Dermis microvascular lymphatic vessel endothelial cell (primary cell): ENCODE measurements at regions not wholly inside any gene's neighbourhood (a gene's known extent, or its start where the extent isn't known, plus 50 kb on each side); places are given as distances from the start of the nearest gene placed in this dataset.
A peak's percentile ranks its signal among the peaks of the same experiment; 100 is the strongest.

ENCODE experiments used
- DNase-seq, 2 donors: peaks; one replicate each; pipeline versions ENCODE4 v3.0.0 to v3.0.0-alpha.2; 2010; ENCODE audit warnings: low read depth in 2 of 2

DNA sequence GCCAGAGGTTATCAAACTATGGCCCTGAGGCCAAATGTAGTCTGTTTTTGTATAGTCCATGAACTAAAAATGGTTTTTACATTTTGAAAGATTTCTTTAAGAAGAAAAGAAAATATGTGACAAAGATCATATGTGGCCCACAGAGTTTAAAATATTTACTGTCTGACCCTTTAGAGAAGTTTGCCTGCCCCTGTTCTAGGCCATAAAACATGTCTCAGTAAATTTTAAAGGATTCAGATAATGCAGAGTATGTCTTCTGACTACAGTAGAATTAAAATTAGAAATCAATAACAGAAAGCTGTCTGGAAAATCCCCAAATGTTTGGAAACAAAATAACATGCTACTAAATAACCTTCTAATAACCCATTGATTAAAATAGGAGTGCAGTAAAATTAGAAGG, 86.3 kb downstream of the KCNRG start:
- no peak for DNase-seq

DNA sequence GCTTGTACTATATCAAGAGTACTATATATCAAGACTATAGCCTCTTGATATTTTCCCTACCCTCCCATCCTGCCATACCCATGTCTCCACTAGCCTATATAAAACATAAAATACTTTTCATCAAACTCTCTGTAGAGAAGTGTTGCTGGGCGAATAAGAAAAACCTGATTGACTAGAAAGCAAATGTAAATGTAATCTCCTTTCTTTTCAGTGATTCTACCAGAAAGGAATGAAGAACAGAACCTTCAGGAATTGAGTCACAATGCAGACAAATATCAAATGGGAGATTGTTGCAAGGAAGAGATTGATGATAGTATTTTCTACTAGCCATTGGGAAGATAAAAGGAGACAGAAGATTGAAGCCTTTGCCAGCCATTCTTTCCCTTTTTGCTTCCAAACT, 89.2 kb downstream of the KCNRG start:
- no peak for DNase-seq

DNA sequence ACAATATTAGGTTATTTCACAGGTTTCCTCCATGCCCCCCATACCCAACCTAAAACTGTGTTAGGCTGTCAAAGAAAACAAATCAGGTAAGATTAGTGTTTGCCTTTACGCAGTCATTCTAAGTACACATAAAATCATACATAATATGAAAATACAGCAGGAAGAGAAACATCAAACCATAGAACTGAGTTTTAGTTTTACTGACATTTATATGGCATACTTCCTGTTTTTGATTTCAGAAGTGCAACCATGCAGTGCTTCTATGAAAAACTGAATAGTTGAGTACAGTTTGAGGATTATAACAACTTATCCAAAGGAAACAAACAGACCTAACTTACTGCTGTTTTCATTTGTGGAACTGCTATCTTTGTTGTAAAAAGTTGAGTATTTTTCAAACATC, 91.3 kb downstream of the KCNRG start:
- DNase-seq = peak in 1 of 2 donors; percentile 32

DNA sequence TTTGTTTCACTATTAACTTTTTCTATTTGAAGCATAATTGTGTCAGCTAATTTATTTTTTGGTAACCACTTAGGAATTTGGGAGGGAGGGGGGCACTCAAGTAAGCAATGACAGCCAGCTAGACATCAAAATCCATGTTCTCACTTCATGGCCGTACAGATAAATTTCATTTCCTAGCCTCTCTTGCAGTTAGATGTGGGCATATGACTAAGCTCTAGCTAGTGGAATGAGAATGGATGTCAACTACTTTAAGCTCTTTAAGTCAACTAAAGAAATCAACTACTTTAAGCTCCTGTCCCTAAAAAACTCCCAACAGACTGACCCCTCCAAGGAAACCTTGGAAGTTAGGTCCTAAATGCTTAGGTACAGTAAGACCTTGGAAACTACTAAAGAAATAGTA, 92.0 kb downstream of the KCNRG start:
- DNase-seq = no peak

DNA sequence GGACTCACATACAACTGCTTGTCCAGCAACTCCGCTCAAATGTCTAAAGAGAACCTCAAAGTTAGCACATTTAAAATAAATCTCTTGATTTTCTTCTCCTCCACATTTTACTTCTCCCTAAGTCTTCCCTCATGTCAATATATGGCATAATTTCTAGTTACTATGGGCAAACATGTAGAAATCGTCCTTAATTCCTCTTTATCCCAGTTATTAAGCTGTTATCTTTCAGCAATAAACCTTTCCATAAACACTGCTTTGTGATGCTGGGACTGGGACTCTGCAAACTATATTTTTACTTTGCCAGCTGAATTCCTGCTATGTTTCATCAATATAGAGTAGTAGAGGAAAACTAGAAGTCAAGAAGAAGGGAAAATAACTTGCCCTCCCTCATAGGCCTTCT, 99.7 kb downstream of the KCNRG start:
- no peak for DNase-seq

DNA sequence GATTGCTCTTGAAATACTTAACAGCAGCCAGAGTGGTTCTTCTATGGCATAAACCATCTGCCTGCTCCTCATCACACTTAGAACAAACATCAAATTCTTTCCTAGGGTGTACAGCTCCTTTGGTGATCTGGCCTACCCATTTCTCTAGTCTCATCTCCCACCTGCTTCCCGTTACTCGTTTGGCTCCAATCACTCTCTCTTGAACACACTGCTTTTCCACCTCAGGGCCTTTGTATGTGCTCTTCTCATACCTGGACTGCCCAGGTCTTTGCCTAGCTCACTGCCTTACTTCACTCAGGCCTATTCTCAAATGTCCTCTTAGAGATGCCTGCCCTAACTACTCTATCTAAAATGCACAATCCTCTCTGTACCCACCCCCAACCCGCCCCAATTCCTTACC, 100.5 kb downstream of the KCNRG start:
- DNase-seq = no peak

DNA sequence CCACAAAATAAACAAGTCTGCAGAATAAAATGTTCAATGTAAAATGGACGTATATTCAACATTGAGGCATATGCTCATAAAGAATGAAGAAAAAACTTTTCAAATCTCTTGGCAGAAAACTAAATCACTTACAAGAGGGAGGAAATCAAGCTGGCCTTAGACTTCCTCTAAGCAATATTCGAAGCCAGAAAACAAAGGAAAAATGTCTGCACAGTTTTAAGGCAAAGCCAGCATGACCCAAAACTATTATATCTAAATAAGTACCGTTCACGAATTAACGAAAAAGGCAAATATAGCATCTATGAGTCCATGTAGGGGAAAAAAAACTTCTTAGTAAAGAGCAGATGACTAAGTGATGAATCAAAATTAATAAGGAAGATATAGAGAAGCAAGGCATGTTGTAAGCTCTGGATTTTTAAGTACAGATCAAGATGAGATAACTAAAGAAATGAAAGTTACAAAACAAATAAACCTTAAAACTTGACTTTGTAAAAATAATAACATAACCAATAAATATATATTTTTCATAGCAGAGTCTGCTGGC, 101.3 kb downstream of the KCNRG start:
- DNase-seq = peak in 1 of 2 donors; percentile 64

DNA sequence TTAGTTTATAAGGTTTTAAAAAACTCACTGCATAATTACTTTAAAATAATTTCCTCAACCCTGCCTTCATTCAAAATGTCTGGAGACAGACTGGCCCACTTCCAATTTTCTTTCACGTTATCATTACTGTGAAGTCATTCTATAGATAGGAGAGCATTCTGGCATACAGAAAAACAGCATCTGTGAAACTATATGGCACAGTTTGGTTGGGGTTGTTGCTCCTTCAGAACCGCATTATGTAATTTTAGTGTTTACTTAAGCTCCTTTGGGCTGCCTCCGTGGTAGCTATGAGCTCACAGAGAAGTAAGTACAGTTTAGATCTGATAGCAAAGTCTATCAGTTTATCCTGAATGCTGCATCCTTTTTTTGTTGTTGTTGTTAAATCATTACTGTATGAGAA, 104.3 kb downstream of the KCNRG start:
- no peak for DNase-seq

DNA sequence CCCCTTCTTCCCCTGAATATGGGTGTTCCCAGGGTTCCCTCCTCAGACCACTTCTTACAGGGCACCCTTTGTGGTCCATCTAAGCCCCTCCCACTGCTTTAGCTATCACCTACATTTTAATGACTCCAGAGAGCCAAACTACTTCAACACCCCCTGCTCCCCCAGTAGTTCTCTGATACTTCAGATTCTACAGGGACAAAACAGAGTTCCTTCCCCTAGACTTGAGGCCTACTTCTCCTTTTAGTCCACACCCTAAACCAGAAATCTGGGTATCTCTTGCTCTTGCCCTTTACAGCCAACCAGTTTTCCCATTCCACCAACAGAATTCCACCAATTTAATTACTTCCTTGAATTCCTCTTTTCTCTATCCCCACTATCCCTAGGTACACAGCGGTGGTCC, 107.2 kb downstream of the KCNRG start:
- DNase-seq = no peak

DNA sequence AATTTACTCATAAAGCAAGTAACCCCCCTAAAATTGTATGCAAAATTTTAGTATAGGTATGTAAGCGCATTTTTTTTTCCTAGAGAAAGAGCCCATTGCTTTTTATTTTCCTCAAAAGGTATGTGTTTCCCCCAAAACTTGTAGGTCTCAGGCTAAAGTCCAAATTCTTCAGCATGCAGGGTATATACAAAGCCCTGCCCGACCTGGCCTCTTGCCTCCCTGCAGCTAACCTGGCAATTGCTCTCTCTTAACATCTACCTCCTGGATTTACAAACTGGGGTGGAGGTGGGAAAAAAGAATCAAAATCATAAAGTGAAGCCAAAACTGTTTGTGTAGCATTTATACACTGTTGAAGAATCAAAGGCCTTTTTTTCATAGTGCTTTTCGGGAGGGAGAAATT, 107.8 kb downstream of the KCNRG start:
- DNase-seq = no peak

DNA sequence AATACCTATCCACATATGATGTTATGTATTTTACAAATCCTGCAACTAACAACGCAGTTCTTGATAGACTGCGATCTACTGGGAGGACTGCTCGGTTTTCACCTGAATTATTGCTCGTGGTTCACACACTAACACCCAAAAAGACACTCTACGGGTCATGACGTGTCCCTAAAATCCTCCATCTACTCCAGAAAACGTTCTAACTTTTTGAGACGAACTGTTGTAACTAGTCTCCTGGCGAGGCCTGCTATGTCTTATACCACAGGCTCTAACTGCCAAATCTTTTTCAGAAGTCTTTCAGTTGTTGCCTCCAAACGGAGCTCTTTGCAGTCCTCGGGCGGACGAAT, 108.2 kb downstream of the KCNRG start:
- no peak for DNase-seq

DNA sequence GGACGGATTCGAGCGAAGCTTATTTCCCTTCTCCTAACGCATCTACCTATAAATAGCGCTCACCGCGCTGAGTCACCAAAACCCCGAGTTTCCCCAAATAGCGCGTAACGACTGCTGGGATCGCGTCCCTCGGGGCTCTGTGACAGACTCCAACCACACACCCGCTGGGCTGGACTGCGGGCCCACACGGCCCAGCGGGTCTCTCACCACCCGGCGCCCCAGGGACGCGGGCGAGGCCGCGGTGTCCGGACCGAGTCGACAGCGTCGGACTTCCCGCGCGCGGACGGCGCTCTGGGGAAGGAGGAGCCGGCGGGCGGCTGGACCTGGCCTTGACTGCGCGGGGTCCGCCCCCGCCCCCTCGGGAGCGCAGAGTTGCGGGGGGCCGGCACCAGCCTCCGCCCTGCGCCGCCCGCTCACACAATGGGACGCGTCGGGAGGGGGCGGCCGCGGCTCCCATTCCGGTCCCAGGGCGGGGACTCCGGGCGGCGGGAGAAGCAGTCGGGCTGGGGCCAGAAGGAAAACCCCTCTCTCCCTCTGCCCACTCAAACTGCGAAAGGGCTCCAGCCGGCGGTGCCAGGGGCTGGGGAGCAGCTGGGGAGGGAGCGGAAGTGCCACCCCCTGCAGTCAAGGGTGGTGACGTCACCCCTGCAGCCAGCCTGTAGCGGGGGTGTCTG, 108.8 kb downstream of the KCNRG start:
- DNase-seq = peak; percentile 91 to 98

DNA sequence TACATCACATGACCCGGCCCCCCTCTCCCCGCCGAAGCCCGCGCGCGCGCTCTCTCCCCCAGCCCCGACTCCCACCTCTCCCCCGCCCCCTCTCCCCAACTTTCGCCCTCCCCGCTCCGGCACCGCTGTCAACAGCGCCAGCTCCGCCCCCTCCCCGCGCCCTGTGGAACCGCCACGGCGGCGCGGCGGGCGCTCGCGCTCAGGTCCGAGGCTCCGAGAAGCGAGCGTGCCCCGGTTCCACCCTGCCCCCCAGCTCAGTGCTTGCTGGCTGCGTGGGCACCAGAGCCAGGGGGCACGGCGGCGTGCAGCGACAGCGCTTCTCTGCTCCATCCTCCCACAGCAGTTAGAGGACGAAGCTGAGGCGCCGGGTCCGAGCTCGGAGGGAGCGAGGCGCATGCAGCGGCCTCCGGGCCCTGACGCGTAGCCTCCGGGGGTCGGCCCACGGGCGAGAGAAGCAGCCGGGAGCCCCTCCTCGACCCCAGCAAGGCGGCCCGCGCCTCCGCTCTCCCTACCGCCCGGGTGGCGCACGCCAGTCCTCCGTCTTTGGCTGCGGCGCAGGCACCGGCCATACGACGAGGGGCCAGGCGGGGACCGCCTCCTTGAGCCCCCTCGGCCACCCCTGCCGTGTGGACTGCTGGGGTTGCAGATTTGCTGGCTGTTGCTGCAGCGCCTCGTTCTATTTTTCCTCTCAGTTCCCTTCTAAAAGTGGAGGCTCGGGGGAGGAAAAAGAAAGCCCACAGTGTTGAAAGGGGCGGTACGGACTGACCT, 109.5 kb downstream of the KCNRG start:
- peak in 1 of 2 donors; percentile 24 for DNase-seq

DNA sequence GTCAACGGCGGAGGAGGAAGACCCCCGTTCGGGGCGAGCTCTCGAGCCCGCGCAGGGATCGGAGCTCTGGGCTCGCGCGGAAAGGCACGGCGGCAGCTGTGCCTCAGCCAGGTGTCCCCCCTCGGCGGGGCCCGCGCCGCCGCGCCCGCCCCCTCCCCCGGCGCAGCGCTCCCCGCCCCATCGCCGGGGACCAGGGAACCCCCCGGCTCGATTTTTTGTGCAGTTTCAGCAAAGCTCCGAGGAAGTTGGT, 110.0 kb downstream of the KCNRG start:
- DNase-seq = no peak

DNA sequence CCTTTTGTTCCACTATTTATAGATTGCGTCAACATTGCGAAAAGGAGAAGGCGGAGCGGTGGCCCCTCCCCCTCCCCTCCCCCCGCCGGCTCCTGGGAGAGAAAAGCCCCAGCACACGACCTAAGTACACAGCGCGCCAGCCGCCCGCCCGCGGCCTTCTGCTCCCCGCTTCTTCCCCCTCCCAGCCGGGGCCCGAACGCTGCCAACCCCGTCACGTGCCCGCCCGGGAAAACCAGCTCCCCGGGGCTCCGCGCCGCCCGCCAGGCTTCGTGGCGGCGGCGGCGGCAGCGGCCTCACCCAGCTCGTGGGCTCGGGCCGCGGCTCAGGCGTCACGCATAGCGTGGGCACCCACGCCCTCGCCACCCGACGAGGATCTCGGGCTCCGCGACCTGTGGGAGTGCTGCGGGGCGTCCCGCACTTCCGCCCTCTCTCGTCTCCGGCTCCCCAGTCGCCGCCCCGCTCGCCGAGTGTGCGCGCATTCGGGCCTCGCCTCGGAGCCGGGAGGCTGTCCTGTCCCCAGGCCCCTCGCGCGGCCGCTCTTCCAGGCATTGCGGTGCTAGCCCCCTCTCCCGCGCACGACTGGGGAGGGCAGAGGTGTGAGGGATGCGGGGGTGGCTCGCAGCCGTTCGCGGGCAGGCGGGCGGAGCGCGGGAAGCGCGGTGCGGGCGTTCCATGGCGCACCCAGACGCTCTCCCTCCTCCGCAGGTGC, 110.5 kb downstream of the KCNRG start:
- DNase-seq = peak; percentile 71 to 90

DNA sequence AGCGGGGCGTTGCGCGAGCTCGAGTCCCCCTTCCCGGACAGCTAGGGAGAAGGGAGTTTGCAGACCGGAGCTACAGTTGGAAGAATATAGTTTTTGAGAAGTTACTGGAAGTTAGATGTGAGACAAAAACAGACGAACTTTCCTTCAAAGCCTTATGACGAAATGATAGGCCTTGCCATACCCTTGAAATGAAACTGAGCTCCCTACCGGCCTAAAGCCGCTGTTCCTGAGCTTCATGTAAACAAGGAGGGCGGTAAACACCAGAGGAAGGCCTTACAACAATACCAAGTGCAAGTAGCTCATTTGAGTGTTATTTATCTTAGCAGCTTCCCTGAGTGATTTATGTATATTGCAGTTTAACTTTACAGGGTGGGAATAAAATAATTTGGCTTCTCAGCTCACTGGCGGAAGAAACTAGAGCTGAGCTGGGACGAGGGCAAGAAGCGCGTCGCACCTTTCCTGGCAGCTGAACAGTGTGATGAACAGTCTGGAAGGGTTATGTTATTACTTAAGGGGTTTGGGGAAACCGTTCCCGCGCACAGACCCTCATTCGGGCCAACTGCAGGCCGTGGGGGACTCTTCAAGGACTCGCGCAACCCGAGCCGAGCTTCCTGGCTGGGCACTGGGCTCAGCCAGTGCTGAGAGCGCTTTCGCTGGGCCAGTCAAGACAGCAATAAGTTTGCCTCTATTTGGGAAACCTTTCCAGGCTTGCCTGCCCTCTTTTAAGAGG, 111.2 kb downstream of the KCNRG start:
- DNase-seq = peak in 1 of 2 donors; percentile 32

DNA sequence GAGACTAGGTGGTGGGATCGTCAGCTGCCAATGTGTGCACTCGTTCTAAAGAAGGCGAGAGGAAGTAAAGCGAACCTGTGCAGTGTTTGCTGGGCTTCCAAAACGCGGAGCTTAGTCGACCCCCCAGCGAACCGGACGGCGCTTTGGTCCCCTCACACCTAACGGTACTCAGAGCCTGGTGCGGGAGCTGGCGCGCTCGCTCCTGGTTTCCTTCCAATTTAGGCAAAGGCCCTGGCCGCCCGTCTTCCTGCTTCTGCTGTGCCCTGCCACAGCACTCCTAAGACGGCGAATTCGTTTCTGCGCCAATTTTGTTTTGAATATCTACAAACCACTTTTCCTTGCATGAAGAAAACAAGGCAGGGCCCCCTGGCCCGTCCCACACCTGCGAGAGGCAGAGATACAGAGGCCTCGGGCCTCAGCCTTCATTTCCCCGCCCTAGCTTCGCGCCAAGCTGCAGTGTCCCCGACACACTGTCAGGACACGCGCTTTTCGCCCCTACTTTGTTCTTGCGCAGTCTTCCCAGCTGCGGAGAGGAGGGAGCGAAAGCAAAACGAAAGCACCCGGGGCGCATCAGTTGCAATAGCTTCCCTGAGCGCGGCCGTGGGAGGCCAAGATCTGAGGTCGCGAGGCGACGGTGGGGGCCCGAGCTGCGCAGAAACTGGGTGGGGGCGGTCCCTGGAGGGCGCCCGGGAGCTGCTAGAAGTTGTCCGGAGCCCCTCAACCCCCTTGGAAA, 111.9 kb downstream of the KCNRG start:
- DNase-seq = peak in 1 of 2 donors; percentile 24

DNA sequence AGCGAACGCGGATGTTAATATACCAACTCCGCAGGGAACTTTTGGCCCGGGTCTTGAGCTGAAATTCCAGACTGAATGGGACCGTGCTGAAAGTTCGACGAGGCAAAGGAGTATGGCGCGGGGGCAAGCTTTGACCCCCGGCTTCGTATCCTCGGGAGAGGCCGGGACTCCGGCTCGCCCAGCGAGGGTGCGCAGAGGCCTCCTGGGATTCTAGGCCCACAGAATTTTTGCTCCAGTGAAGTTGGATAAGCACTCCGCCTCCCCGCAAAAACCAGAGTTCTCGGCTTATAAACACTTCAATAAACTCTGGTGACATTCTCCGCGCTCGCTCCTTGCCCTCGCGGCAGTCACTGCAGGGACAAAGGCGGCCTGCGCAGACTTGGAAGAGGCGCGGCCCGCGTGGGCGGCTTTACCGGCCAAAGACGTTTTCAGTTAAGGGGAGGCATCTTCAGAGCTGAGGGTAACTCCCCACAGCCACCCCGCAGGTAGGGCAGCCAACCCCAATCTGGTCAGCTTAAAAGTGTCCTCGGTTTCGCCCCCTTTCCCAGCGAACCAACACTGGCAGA, 112.6 kb downstream of the KCNRG start:
- DNase-seq = no peak

DNA sequence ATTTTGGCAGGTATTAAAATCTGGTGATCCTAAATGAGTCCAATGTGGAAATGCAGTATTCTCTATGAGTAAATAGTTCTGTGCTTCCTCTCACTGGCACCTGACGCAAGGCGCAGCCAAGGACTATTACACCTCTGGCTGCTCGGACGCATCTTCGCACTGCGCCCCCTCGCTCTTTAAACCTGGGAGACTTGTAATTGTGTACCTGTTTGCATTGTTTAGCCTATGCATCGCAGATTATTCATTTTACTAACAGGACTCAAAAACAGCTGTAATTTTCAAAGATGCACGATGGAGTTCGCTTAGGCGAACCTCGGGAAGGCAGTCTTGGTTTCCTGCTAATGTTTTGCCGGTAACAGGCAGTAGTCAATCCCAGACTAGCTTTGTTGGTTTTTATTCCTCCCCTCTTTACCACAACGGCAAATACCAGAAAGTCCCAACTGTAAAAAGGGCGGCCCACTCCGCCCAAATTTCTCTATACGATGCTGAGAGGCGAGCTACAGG, 113.2 kb downstream of the KCNRG start:
- DNase-seq = no peak

DNA sequence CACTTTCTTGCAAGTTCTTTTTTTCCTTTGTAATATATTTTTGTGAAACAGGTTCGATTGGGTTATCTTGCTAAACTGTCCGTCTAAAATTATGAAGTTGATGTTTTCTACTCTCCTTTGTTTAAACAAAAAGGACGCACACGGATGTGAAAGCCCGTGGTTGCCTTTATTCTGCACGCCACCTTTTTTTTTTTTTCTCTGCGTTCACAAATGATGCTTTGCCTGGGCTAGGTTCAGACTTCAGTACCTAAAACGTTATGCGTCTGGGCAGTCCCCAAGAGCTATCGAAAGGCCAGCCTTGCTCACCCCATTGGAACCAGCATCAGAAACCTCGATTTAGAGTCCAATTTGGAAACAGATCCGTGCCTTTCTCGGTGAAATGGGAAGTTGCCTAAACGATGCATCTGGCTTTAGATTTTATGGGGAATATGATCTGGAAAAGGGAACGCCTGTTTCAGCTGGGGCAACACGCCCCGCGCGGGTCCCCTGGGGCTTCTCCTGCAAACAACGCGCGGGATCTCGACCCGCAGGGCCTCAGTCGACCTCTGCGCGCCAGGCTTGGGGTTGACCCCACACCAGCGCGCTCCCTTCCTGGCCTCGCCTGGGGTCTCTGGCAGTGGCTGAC, 113.9 kb downstream of the KCNRG start:
- no peak for DNase-seq
